HepG2 (cell line): ENCODE measurements at regions not wholly inside any gene's neighbourhood (a gene's known extent, or its start where the extent isn't known, plus 50 kb on each side); places are given as distances from the start of the nearest gene placed in this dataset.

ENCODE experiments used
- ATAC-seq: fragments of 200-7000 bp; cut with Tn5 transposase; 3 replicates; pipeline ENCODE4 v1.9.1; 2020; ENCODE audit warnings: mild to moderate bottlenecking, moderate library complexity
- BruUV-seq: library from RNA; stranded (reverse); fragments of 400-500 nt; replicated peaks from 2 replicates; lab custom pipeline; 2021; lab: Mats Ljungman, UMichigan
- CTCF ChIA-PET: fragments of 300-600 bp; formaldehyde crosslinking; extraction: SDS; loops from one replicate; lab custom pipeline; 2021; ENCODE audit warnings: low total read pairs, inconsistent platforms, low intra/inter-chr PET ratio; lab: Yijun Ruan, JAX
- POLR2A ChIA-PET: fragments of 350-600 bp; sonication (Branson Sonifier 250); formaldehyde crosslinking; loops from one replicate; lab custom pipeline; 2020; ENCODE audit warnings: antibody characterized with exemption, inconsistent platforms; lab: Yijun Ruan, JAX
- DNase-seq: peaks from one replicate; pipeline ENCODE4 v3.0.0-alpha.2; 2015; ENCODE audit warnings: low spot score
- FAIRE-seq: peaks from 3 replicates; lab custom pipeline; 2011; peaks lifted over from hg19 to GRCh38; lab: Jason Lieb, UNC
- H2AFZ ChIP-seq: one replicate; pipeline ENCODE4 v1.6.1; 2011; ENCODE audit warnings: low read length, inconsistent platforms
- H3K27ac ChIP-seq: fragments of 300-600 bp; 3 replicates; pipeline ENCODE4 v1.8.0; 2011; ENCODE audit warnings: mixed run types, mild to moderate bottlenecking, mixed read lengths, low read length, inconsistent platforms; ENCODE audit not compliant: insufficient read depth; ENCODE audit errors: extremely low read length
- H3K27me3 ChIP-seq, 2 experiments: fragments of 200-600 bp in 1 of 2; 2 replicates in 1 of 2; 3 replicates in 1 of 2; pipeline versions ENCODE4 v1.6.0 to v1.8.0; 2011; ENCODE audit warnings: low read length in 2 of 2, mild to moderate bottlenecking in 2 of 2, moderate library complexity in 2 of 2, inconsistent platforms in 1 of 2; ENCODE audit not compliant: insufficient read depth in 2 of 2, control insufficient read depth in 1 of 2
- H3K36me3 ChIP-seq, 2 experiments: fragments of 200-600 bp in 1 of 2; replicated peaks in 1 of 2; 2 replicates in 1 of 2; 3 replicates in 1 of 2; pipeline versions ENCODE4 v1.5.1 to v1.8.0; 2011; ENCODE audit warnings: low read length in 2 of 2, inconsistent platforms in 1 of 2; ENCODE audit not compliant: insufficient read depth in 2 of 2, control insufficient read depth in 1 of 2
- H3K4me1 ChIP-seq: 2 replicates; pipeline ENCODE4 v1.5.1; 2012; ENCODE audit warnings: low read length, inconsistent platforms; ENCODE audit not compliant: insufficient read depth
- H3K4me2 ChIP-seq: 2 replicates; pipeline ENCODE4 v1.6.0; 2011; ENCODE audit warnings: low read depth, low read length, inconsistent platforms
- H3K4me3 ChIP-seq, 3 experiments: fragments of 200-600 bp in 1 of 3; sonication (generic), shearing (Covaris generic) in 1 of 3; replicated peaks in 1 of 3; 2 replicates each; pipeline ENCODE4 v1.5.1; 2011 to 2016; ENCODE audit warnings: low read length in 3 of 3, inconsistent platforms in 2 of 3, low read depth in 2 of 3, mild to moderate bottlenecking in 2 of 3, control low read depth in 1 of 3, mixed read lengths in 1 of 3; ENCODE audit not compliant: insufficient read depth in 1 of 3
- H3K79me2 ChIP-seq: one replicate; pipeline ENCODE4 v1.6.1; 2011; ENCODE audit warnings: low read length, inconsistent platforms; ENCODE audit not compliant: insufficient read depth
- H3K9ac ChIP-seq: 2 replicates; pipeline ENCODE4 v1.6.0; 2011; ENCODE audit warnings: mild to moderate bottlenecking, low read depth, low read length, inconsistent platforms; ENCODE audit not compliant: insufficient read depth
- H3K9me3 ChIP-seq: 2 replicates; pipeline ENCODE4 v1.5.1; 2012; ENCODE audit warnings: mild to moderate bottlenecking, low read length
- H4K20me1 ChIP-seq: 2 replicates; pipeline ENCODE4 v1.6.0; 2011; ENCODE audit warnings: inconsistent platforms, mild to moderate bottlenecking, low read length, moderate library complexity; ENCODE audit not compliant: insufficient read depth
- ASH2L ChIP-seq: fragments of 300-600, 200-600 bp; sonication (generic); IDR thresholded peaks from 2 replicates; pipeline ENCODE4 v1.7.0; 2017; ENCODE audit warnings: low read depth, mild to moderate bottlenecking, moderate library complexity, mixed read lengths, low read length; ENCODE audit not compliant: insufficient read length
- PPARG ChIP-seq: conservative IDR thresholded peaks from 2 replicates; pipeline ENCODE4 v1.6.1; 2016; ENCODE audit warnings: missing biosample characterization, missing genetic modification reagents
- RAD21 ChIP-seq: fragments of 450-650 bp; formaldehyde crosslinking; IDR thresholded peaks from 2 replicates; pipeline ENCODE4 v1.5.0; 2020; ENCODE audit warnings: mild to moderate bottlenecking
- STAG1 ChIP-seq: sonication (generic); formaldehyde crosslinking; IDR thresholded peaks from 2 replicates; pipeline ENCODE4 v1.4.0; 2020; ENCODE audit warnings: missing genetic modification reagents
- ZBTB20 ChIP-seq: sonication (generic); formaldehyde crosslinking; IDR thresholded peaks from 2 replicates; pipeline ENCODE4 v1.8.1; 2023; ENCODE audit warnings: missing genetic modification reagents, low read depth, mild to moderate bottlenecking, borderline replicate concordance
- ZFX ChIP-seq: sonication (generic); formaldehyde crosslinking; IDR thresholded peaks from 2 replicates; pipeline ENCODE4 v1.4.0; 2020; ENCODE audit warnings: mild to moderate bottlenecking, low read depth, missing genetic modification reagents, moderate library complexity
- ZNF331 ChIP-seq: sonication (generic); formaldehyde crosslinking; IDR thresholded peaks from 2 replicates; pipeline ENCODE4 v1.4.0; 2020; ENCODE audit warnings: missing genetic modification reagents
- ZNF446 ChIP-seq: sonication (generic); formaldehyde crosslinking; IDR thresholded peaks from 2 replicates; pipeline ENCODE4 v1.5.0; 2020; ENCODE audit warnings: mild to moderate bottlenecking, missing genetic modification reagents
- ZNF747 ChIP-seq: sonication (generic); formaldehyde crosslinking; IDR thresholded peaks from 2 replicates; pipeline ENCODE4 v1.8.1; 2023; ENCODE audit warnings: missing genetic modification reagents, mild to moderate bottlenecking, borderline replicate concordance
- WGBS: methylation state at CpG from one replicate; pipeline ENCODE4 v1.1.6; 2017; ENCODE audit warnings: low lambda C conversion rate; 5-methylcytosine and 5-hydroxymethylcytosine counted together
- in situ Hi-C: cut with HindIII; loops from 2 replicates; pipeline ENCODE4 v1.10.0; 2017; ENCODE audit warnings: low pct_unique_long_range_greater_than_20kb; ENCODE audit not compliant: extremely low pct_ligation_motif_present
- intact Hi-C: fragments of 100-400 bp; cut with micrococcal nuclease; formaldehyde crosslinking; loops from one replicate; pipeline ENCODE4 v1.10.0; 2022; ENCODE audit not compliant: unreplicated experiment
- TF ChIP-seq, protein P1 (sequence below): sonication (generic); formaldehyde crosslinking; conservative IDR thresholded peaks from 2 replicates; pipeline ENCODE4 v1.5.0; 2020; ENCODE audit warnings: missing genetic modification reagents
- TF ChIP-seq, protein P2 (sequence below): sonication (generic); formaldehyde crosslinking; IDR thresholded peaks from 2 replicates; pipeline ENCODE4 v1.5.0; 2020; ENCODE audit warnings: mild to moderate bottlenecking, missing genetic modification reagents, moderate library complexity
- TF ChIP-seq, protein P3 (sequence below): IDR thresholded peaks from 2 replicates; pipeline ENCODE4 v1.4.0; 2020; ENCODE audit warnings: mild to moderate bottlenecking, missing genetic modification reagents
- TF ChIP-seq, protein P4 (sequence below): sonication (generic); formaldehyde crosslinking; IDR thresholded peaks from 2 replicates; pipeline ENCODE4 v1.5.1; 2020; ENCODE audit warnings: mild to moderate bottlenecking, moderate library complexity, missing genetic modification reagents

DNA sequence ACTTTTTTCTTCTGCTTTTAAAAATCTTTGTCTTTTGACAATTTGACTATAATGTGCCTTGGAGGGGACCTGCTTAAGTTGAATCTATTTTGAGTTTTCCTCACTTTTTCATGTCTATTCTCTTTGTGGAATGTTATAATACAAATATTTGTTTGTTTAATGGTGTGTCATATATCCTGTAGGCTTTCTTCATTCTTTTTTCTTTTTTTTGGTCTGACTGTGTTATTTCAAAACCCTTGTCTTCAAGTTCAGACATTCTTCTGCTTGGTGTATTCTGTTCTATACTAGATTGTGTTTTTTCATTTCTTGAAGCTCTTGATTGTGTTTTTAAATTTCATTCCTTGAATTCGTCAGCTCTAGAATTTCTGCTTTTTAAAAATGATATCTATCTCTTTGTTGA, 228.2 kb downstream of the STK31 start (continued):
- TF ChIP-seq ZNF446 (no peak), ZBTB20 (CRISPR knock-in tag) (no peak), ZNF747 (CRISPR knock-in tag) (no peak)
- TF ChIP-seq, protein P1, sequence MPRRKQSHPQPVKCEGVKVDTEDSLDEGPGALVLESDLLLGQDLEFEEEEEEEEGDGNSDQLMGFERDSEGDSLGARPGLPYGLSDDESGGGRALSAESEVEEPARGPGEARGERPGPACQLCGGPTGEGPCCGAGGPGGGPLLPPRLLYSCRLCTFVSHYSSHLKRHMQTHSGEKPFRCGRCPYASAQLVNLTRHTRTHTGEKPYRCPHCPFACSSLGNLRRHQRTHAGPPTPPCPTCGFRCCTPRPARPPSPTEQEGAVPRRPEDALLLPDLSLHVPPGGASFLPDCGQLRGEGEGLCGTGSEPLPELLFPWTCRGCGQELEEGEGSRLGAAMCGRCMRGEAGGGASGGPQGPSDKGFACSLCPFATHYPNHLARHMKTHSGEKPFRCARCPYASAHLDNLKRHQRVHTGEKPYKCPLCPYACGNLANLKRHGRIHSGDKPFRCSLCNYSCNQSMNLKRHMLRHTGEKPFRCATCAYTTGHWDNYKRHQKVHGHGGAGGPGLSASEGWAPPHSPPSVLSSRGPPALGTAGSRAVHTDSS (CRISPR knock-in tag) = no peak

DNA sequence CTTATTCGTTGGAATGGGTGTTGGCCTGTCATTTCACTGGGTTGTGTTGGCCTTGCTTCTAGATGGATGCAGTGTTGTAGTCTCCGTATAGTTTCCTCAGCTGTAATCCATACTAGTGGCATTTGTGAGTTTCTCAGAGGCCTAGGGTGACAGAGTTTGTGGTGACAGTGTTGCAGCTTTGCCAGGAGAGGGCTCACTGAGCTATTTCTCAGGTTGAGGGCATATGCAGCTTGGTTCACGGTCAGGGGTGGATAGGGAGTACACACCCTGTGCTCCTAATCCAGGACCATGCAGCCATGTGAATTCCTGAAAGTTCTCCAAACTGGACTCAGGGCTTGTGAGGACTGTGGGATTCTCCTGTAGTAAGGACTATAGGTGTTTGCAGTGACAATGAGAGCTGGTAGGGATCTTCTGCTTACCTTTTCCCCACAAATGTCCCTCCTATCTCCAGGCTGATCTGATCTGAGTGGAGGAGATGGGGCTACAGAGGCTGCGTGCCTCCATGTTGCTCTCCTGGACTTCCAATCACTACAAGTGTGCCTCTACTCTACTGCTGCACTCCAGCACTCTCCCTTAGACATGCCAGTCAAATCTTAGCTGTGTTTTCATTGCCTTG, 229.0 kb downstream of the STK31 start:
- Histone ChIP-seq H3K27me3 (no peaks in the 10 kb centered on the region), H3K79me2 (no peaks in the 10 kb centered on the region), H2AFZ (no peak overlapping the region), H3K9me3 (no peaks in the 10 kb centered on the region), H3K4me2 (no peak overlapping the region), H3K27ac (no peak overlapping the region), H3K36me3 (no peaks in the 10 kb centered on the region), H3K9ac (no peak overlapping the region), H4K20me1 (no peaks in the 10 kb centered on the region), H3K4me1 (no peaks in the 10 kb centered on the region), H3K4me3 (no peak overlapping the region)
- in situ Hi-C loops = no loop called here
- intact Hi-C loops = loop anchor here (5.0 to 10.0 kb wide), 2 partner anchors 176 to 728 kb away; no protein-coding TSS in a partner anchor
- DNase-seq = peak; percentile 33
- 0% methylated on average over 4 of the region's 4 CpGs for WGBS
- peak; percentile 87 for FAIRE-seq
- peak; percentile 100 for ATAC-seq
- POLR2A ChIA-PET = no interaction called here
- CTCF ChIA-PET = interaction anchor here (0.8 to 1.6 kb wide), 3 partner anchors 443 to 727 kb away, joined by 4 to 11 read pairs (median 5); no protein-coding TSS in a partner anchor
- no TSS peak for BruUV-seq
- TF ChIP-seq, protein P2, sequence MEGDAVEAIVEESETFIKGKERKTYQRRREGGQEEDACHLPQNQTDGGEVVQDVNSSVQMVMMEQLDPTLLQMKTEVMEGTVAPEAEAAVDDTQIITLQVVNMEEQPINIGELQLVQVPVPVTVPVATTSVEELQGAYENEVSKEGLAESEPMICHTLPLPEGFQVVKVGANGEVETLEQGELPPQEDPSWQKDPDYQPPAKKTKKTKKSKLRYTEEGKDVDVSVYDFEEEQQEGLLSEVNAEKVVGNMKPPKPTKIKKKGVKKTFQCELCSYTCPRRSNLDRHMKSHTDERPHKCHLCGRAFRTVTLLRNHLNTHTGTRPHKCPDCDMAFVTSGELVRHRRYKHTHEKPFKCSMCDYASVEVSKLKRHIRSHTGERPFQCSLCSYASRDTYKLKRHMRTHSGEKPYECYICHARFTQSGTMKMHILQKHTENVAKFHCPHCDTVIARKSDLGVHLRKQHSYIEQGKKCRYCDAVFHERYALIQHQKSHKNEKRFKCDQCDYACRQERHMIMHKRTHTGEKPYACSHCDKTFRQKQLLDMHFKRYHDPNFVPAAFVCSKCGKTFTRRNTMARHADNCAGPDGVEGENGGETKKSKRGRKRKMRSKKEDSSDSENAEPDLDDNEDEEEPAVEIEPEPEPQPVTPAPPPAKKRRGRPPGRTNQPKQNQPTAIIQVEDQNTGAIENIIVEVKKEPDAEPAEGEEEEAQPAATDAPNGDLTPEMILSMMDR (CRISPR knock-in tag) = peak; percentile 85
- TF ChIP-seq, protein P3, sequence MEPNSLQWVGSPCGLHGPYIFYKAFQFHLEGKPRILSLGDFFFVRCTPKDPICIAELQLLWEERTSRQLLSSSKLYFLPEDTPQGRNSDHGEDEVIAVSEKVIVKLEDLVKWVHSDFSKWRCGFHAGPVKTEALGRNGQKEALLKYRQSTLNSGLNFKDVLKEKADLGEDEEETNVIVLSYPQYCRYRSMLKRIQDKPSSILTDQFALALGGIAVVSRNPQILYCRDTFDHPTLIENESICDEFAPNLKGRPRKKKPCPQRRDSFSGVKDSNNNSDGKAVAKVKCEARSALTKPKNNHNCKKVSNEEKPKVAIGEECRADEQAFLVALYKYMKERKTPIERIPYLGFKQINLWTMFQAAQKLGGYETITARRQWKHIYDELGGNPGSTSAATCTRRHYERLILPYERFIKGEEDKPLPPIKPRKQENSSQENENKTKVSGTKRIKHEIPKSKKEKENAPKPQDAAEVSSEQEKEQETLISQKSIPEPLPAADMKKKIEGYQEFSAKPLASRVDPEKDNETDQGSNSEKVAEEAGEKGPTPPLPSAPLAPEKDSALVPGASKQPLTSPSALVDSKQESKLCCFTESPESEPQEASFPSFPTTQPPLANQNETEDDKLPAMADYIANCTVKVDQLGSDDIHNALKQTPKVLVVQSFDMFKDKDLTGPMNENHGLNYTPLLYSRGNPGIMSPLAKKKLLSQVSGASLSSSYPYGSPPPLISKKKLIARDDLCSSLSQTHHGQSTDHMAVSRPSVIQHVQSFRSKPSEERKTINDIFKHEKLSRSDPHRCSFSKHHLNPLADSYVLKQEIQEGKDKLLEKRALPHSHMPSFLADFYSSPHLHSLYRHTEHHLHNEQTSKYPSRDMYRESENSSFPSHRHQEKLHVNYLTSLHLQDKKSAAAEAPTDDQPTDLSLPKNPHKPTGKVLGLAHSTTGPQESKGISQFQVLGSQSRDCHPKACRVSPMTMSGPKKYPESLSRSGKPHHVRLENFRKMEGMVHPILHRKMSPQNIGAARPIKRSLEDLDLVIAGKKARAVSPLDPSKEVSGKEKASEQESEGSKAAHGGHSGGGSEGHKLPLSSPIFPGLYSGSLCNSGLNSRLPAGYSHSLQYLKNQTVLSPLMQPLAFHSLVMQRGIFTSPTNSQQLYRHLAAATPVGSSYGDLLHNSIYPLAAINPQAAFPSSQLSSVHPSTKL (CRISPR knock-in tag) = 0 out of 2 replicates have a peak, but pooled peaks have one; percentile 14
- 0 out of 2 replicates have a peak, but pooled peaks have one; percentile 18 for TF ChIP-seq PPARG (CRISPR knock-in tag)
- peak; percentile 55; the same call in 1 of the 2 replicates for TF ChIP-seq RAD21 (CRISPR knock-in tag)
- TF ChIP-seq, protein P4, sequence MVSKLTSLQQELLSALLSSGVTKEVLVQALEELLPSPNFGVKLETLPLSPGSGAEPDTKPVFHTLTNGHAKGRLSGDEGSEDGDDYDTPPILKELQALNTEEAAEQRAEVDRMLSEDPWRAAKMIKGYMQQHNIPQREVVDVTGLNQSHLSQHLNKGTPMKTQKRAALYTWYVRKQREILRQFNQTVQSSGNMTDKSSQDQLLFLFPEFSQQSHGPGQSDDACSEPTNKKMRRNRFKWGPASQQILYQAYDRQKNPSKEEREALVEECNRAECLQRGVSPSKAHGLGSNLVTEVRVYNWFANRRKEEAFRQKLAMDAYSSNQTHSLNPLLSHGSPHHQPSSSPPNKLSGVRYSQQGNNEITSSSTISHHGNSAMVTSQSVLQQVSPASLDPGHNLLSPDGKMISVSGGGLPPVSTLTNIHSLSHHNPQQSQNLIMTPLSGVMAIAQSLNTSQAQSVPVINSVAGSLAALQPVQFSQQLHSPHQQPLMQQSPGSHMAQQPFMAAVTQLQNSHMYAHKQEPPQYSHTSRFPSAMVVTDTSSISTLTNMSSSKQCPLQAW (CRISPR knock-in tag) = 0 out of 2 replicates have a peak, but pooled peaks have one; percentile 17
- TF ChIP-seq ZNF331 = 0 out of 2 replicates have a peak, but pooled peaks have one; percentile 24
- peak; percentile 78 for TF ChIP-seq STAG1 (CRISPR knock-in tag)
- no peak for TF ChIP-seq ASH2L
- TF ChIP-seq ZFX (CRISPR knock-in tag) = peak; percentile 31; the same call in 1 of the 2 replicates
